B cell (primary cell): ENCODE measurements at regions not wholly inside any gene's neighbourhood (a gene's known extent, or its start where the extent isn't known, plus 50 kb on each side); places are given as distances from the start of the nearest gene placed in this dataset.
"Not testable (repeated sequence)": the region's sequence is repeated elsewhere in the genome, so short reads cannot be mapped to it uniquely, and the experiment has no call there.

Experiments used
- ATAC-seq: fragments of 200-7000 bp; cut with Tn5 transposase; one replicate; pipeline ENCODE4 v1.10.0; 2021; ENCODE audit warnings: low read depth, mild to moderate bottlenecking, moderate number of reproducible peaks, moderate library complexity
- CTCF ChIA-PET: fragments of 350-600 bp; sonication (Branson Sonifier 250); formaldehyde crosslinking; loops from one replicate; lab custom pipeline; 2021; ENCODE audit warnings: antibody characterized with exemption, inconsistent platforms; lab: Charles Lee
- POLR2A ChIA-PET: fragments of 350-600 bp; sonication (Branson Sonifier 250); formaldehyde crosslinking; loops from one replicate; lab custom pipeline; 2021; ENCODE audit warnings: antibody characterized with exemption; lab: Charles Lee
- DNase-seq: peaks from one replicate; pipeline ENCODE4 v3.0.0; 2013
- H2AFZ ChIP-seq: 2 replicates; pipeline ENCODE4 v1.6.1; 2012; ENCODE audit warnings: mild to moderate bottlenecking, low read depth, low read length; ENCODE audit not compliant: insufficient read depth, poor library complexity, severe bottlenecking
- H3K27ac ChIP-seq, 2 donors: 1 replicate in 1 of 2; 2 replicates in 1 of 2; pipeline ENCODE4 v1.5.1; 2012 to 2013; ENCODE audit warnings: low read length in 2 of 2, mild to moderate bottlenecking in 2 of 2, moderate library complexity in 1 of 2
- H3K27me3 ChIP-seq, 4 experiments: fragments of 200-600 bp in 1 of 4; sonication (generic) in 1 of 4; replicated peaks in 1 of 4; 1 replicate in 2 of 4; 2 replicates in 2 of 4; pipeline versions ENCODE4 v1.6.1 to v1.7.0; 2013 to 2016; ENCODE audit warnings: low read length in 3 of 4, mild to moderate bottlenecking in 2 of 4, mixed read lengths in 1 of 4, moderate library complexity in 1 of 4; ENCODE audit not compliant: insufficient read depth in 4 of 4, control insufficient read depth in 3 of 4; ENCODE audit errors: control extremely low read depth in 1 of 4
- H3K36me3 ChIP-seq, 2 experiments: replicated peaks in 1 of 2; 1 replicate in 1 of 2; 2 replicates in 1 of 2; pipeline versions ENCODE4 v1.6.1 to v1.7.1; 2013; ENCODE audit warnings: low read length in 1 of 2; ENCODE audit not compliant: insufficient read depth in 2 of 2, control insufficient read depth in 1 of 2; ENCODE audit errors: control extremely low read depth in 1 of 2, extremely low read depth in 1 of 2
- H3K4me1 ChIP-seq, 2 donors: fragments of 200-600 bp in 1 of 2; sonication (generic) in 1 of 2; 1 replicate in 1 of 2; 2 replicates in 1 of 2; pipeline versions ENCODE4 v1.5.1 to v1.6.1; 2013 to 2017; ENCODE audit warnings: low read length in 2 of 2; ENCODE audit not compliant: control insufficient read depth in 2 of 2, insufficient read depth in 2 of 2
- H3K4me2 ChIP-seq: replicated peaks from 2 replicates; pipeline ENCODE3; 2012; ENCODE audit warnings: mild to moderate bottlenecking, low read depth, low read length; ENCODE audit not compliant: poor library complexity, severe bottlenecking
- H3K4me3 ChIP-seq, 5 experiments: fragments of 200-600 bp in 1 of 5; sonication (generic) in 1 of 5; 1 replicate in 3 of 5; 2 replicates in 2 of 5; pipeline versions ENCODE4 v1.5.1 to v1.7.0; 2011 to 2016; ENCODE audit warnings: low read length in 4 of 5, mild to moderate bottlenecking in 4 of 5, low read depth in 2 of 5, control low read depth in 1 of 5, moderate library complexity in 1 of 5; ENCODE audit not compliant: insufficient read depth in 1 of 5; ENCODE audit errors: control extremely low read depth in 1 of 5, extremely low read depth in 1 of 5
- H3K79me2 ChIP-seq: fragments of 200-600 bp; sonication (generic); one replicate; pipeline ENCODE4 v1.6.0; 2016; ENCODE audit warnings: low read length; ENCODE audit not compliant: control insufficient read depth, insufficient read depth
- H3K9ac ChIP-seq: fragments of 200-600 bp; sonication (generic); 2 replicates; pipeline ENCODE4 v1.6.1; 2017; ENCODE audit warnings: mild to moderate bottlenecking, low read length, moderate library complexity
- H3K9me3 ChIP-seq, 3 donors: one replicate each; pipeline versions ENCODE4 v1.6.1 to v1.7.1; 2013; ENCODE audit warnings: low read length in 2 of 3; ENCODE audit not compliant: control insufficient read depth in 2 of 3, insufficient read depth in 1 of 3; ENCODE audit errors: control extremely low read depth in 1 of 3
- H4K20me1 ChIP-seq: 2 replicates; pipeline ENCODE4 v1.6.0; 2012; ENCODE audit warnings: mild to moderate bottlenecking, low read length; ENCODE audit not compliant: insufficient read depth, control insufficient read depth, poor library complexity, severe bottlenecking
- H3K27ac Mint-ChIP-seq: one replicate; pipeline ENCODE4 v1.8.0; 2021; ENCODE audit warnings: mixed read lengths
- H3K27me3 Mint-ChIP-seq: one replicate; pipeline ENCODE4 v1.8.0; 2021; ENCODE audit warnings: mixed read lengths
- H3K4me1 Mint-ChIP-seq: one replicate; pipeline ENCODE4 v1.8.0; 2021; ENCODE audit warnings: mixed read lengths
- H3K4me3 Mint-ChIP-seq: one replicate; pipeline ENCODE4 v1.8.0; 2021; ENCODE audit warnings: mixed read lengths
- H3K9me3 Mint-ChIP-seq: one replicate; pipeline ENCODE4 v1.8.0; 2022; ENCODE audit warnings: mixed read lengths; ENCODE audit not compliant: insufficient read depth
- CTCF ChIP-seq: fragments of 200-600 bp; IDR thresholded peaks from one replicate; pipeline ENCODE4 v1.8.0; 2022; ENCODE audit warnings: antibody characterized with exemption, mild to moderate bottlenecking
- EZH2 ChIP-seq: IDR thresholded peaks from 2 replicates; pipeline ENCODE4 v1.6.1; 2012; ENCODE audit warnings: borderline replicate concordance, low read depth, mild to moderate bottlenecking, moderate library complexity, low read length; ENCODE audit not compliant: insufficient read depth, poor library complexity, severe bottlenecking
- WGBS: methylation state at CpG from one replicate; pipeline ENCODE4 v1.1.5; 2013; ENCODE audit warnings: missing lambda C conversion rate; ENCODE audit not compliant: insufficient coverage; 5-methylcytosine and 5-hydroxymethylcytosine counted together
- intact Hi-C: fragments of 100-400 bp; cut with micrococcal nuclease; formaldehyde crosslinking; loops from one replicate; pipeline ENCODE4 v1.10.0; 2022

DNA sequence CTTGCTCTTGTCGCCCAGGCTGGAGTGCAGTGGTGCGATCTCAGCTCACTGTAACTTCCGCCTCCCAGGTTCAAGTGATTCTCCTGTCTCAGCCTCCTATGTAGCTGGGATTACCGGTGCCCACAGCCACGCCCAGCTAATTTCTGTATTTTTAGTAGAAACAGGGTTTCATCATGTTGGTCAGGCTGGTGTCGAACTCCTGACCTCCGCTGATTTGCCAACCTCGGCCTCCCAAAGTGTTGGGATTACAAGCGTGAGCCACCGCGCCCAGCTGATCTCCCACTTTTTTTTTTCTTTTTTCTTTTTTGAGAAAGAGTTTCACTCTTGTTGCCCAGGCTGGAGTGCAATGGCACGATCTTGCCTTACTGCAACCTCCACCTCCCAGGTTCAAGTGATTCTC is 517.9 kb downstream of the KCNJ18 start:
- intact Hi-C loops, H3K27ac Mint-ChIP-seq, H2AFZ ChIP-seq, H3K79me2 ChIP-seq, H3K9ac ChIP-seq, POLR2A ChIA-PET, H3K4me1 ChIP-seq, DNase-seq, CTCF ChIA-PET, H3K4me2 ChIP-seq, H3K4me3 ChIP-seq, H3K27ac ChIP-seq, H3K4me3 Mint-ChIP-seq, H3K9me3 Mint-ChIP-seq, H4K20me1 ChIP-seq, H3K27me3 ChIP-seq, ATAC-seq, H3K36me3 ChIP-seq, H3K4me1 Mint-ChIP-seq, H3K27me3 Mint-ChIP-seq: not testable (repeated sequence)
- H3K9me3 ChIP-seq, result peaks cover 0 to 33% (median 0%) of the 10 kb centered on the region in 3 donors
- 90% methylated on average over 6 of the region's 12 CpGs for WGBS

DNA sequence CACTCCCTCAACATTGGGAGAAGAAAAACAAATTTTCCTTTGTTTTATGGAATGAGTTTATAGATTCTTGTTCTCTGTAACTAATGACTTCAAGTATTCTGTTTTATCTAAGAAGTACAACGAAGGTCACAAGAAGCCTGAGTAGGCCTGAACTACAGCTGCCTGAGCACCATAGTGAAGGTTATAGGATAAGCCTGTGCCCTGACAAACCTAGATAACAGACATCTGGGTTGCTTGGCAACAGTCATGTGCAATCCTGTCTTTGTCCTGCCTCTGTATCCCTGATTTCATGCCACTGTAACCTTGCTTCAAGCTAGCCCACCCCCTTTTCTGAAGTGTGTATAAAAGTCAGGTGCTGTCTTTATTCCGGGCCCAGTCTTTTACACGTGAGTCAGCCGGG is 520.8 kb downstream of the KCNJ18 start:
- H3K4me2 ChIP-seq, DNase-seq, H3K4me3 Mint-ChIP-seq, intact Hi-C loops, H4K20me1 ChIP-seq, ATAC-seq, H3K27ac Mint-ChIP-seq, H3K9me3 Mint-ChIP-seq, H3K27ac ChIP-seq, H2AFZ ChIP-seq, POLR2A ChIA-PET, H3K27me3 ChIP-seq, H3K9ac ChIP-seq, CTCF ChIA-PET, H3K79me2 ChIP-seq, H3K4me1 Mint-ChIP-seq, H3K4me1 ChIP-seq, H3K27me3 Mint-ChIP-seq, H3K36me3 ChIP-seq, H3K4me3 ChIP-seq: not testable (repeated sequence)
- H3K9me3 ChIP-seq, result peaks cover 0 to 38% (median 0%) of the 10 kb centered on the region in 3 donors
- 96% methylated on average over 3 of the region's 4 CpGs for WGBS

DNA sequence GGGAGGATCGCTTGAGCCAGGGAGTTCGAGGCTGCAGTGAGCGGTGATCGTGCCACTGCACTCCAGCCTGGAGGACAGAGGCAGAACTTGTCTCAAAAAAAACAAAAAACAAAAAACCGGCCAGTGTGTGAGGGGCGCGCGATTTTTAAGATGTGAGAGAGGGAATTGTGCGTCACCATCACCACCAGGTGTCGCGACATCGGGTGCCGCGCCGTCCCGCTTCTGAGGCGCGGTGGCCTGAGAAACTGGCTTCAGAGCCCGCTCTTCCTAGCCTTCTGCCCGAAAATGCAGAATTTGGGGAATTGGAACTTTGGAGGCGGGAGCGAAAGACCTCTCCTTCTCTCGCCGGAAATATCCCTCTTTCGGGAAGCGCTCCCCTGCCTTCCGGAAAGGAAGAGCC is 524.8 kb downstream of the KCNJ18 start:
- H3K36me3 ChIP-seq, result no peaks in the 10 kb centered on the region
- peaks cover 2% of the 10 kb centered on the region for H3K9me3 Mint-ChIP-seq
- intact Hi-C loops, result no loop called here
- POLR2A ChIA-PET, result no interaction called here
- no peak overlapping the region for H3K4me3 Mint-ChIP-seq
- ATAC-seq, result no peak
- H3K27me3 Mint-ChIP-seq, result no peaks in the 10 kb centered on the region
- DNase-seq, result no peak
- H2AFZ ChIP-seq, result no peak overlapping the region
- H3K79me2 ChIP-seq, result no peaks in the 10 kb centered on the region
- no peak overlapping the region for H3K4me3 ChIP-seq
- CTCF ChIA-PET, result no interaction called here
- H3K27ac ChIP-seq, result no peak overlapping the region
- TF ChIP-seq CTCF, result no peak
- TF ChIP-seq EZH2, result no peak
- H3K4me1 ChIP-seq, result no peaks in the 10 kb centered on the region
- H3K27ac Mint-ChIP-seq, result no peak overlapping the region
- H3K4me2 ChIP-seq, result no peak overlapping the region
- WGBS, result 69% methylated on average over 20 of the region's 27 CpGs
- H3K27me3 ChIP-seq, result no peaks in the 10 kb centered on the region
- H4K20me1 ChIP-seq, result no peaks in the 10 kb centered on the region
- H3K9me3 ChIP-seq, result peaks cover 0 to 40% (median 0%) of the 10 kb centered on the region in 3 donors
- no peak overlapping the region for H3K9ac ChIP-seq
- H3K4me1 Mint-ChIP-seq, result no peaks in the 10 kb centered on the region
